Gastroesophageal sphincter (tissue), 2 donors: ENCODE measurements at regions not wholly inside any gene's neighbourhood (a gene's known extent, or its start where the extent isn't known, plus 50 kb on each side); places are given as distances from the start of the nearest gene placed in this dataset.

Experiments
- EP300 ChIP-seq: sonication (generic); formaldehyde crosslinking; IDR thresholded peaks from one replicate; pipeline ENCODE4 v1.6.1; 2017; ENCODE audit warnings: antibody characterized with exemption, mild to moderate bottlenecking
- POLR2A ChIP-seq, 2 donors: fragments of 450-650 bp; IDR thresholded peaks; one replicate each; pipeline ENCODE4 v1.6.1; 2017; ENCODE audit warnings: antibody characterized with exemption in 2 of 2, mild to moderate bottlenecking in 2 of 2, moderate library complexity in 1 of 2
- POLR2AphosphoS5 ChIP-seq: sonication (generic); formaldehyde crosslinking; IDR thresholded peaks from one replicate; pipeline ENCODE4 v1.6.1; 2017; ENCODE audit warnings: antibody characterized with exemption

DNA sequence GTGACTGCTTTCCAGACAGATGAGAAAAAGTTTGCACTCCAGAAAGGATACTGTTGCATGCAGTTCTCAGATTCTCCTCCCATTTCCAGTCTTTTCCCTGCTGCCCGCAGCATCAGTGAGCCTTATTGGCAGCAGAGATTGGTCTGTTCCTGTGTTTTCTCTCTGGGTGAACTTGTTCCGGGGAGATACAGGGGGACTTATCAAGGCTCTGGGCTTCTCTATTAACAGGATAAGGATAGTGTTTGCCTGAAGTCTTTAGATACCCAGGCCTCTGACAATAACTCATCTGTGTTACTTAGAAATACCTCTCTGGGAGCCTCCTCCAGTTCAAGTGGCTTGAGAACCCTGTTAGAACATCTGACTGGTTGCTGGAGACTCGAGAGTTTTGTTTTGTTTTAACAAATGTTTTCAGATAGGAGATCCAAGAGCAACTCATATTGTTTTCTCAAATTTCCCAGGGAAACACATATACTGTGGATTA lies 154.7 kb downstream of the BLID start:
- TF ChIP-seq POLR2A (IDR thresholded peaks at IDR 0.05) = no peak
- TF ChIP-seq EP300 = no peak
- TF ChIP-seq POLR2AphosphoS5 = no peak
